GM23338 (cell line): ENCODE measurements at regions not wholly inside any gene's neighbourhood (a gene's known extent, or its start where the extent isn't known, plus 50 kb on each side); places are given as distances from the start of the nearest gene placed in this dataset.
A peak's percentile ranks its signal among the peaks of the same experiment; 100 is the strongest.

Experiments used
- ATAC-seq: fragments of 200-7000 bp; cut with Tn5 transposase; 3 replicates; pipeline ENCODE4 v1.9.1; 2020
- DNase-seq: peaks from one replicate; pipeline ENCODE4 v3.0.0-alpha.2; 2015; ENCODE audit warnings: low spot score
- H2AFZ ChIP-seq: fragments of 200-600 bp; sonication (generic); 2 replicates; pipeline ENCODE4 v1.8.0; 2016; ENCODE audit warnings: antibody characterized with exemption, mild to moderate bottlenecking, moderate library complexity
- H3F3A ChIP-seq: fragments of 200-600 bp; sonication (generic); replicated peaks from 2 replicates; pipeline ENCODE4 v1.8.0; 2017; ENCODE audit warnings: antibody characterized with exemption, mixed run types, low read depth
- H3K27ac ChIP-seq: fragments of 200-600 bp; sonication (generic); 2 replicates; pipeline ENCODE4 v1.6.1; 2016; ENCODE audit warnings: low read depth
- H3K27me3 ChIP-seq: fragments of 200-600 bp; sonication (generic); 2 replicates; pipeline ENCODE4 v1.8.0; 2016; ENCODE audit warnings: mild to moderate bottlenecking, mixed run types, moderate library complexity; ENCODE audit not compliant: insufficient read depth
- H3K36me3 ChIP-seq: fragments of 200-600 bp; sonication (generic); 2 replicates; pipeline ENCODE4 v1.8.0; 2016; ENCODE audit warnings: mild to moderate bottlenecking; ENCODE audit not compliant: insufficient read depth
- H3K4me1 ChIP-seq: fragments of 200-600 bp; sonication (generic); 2 replicates; pipeline ENCODE4 v1.8.0; 2016; ENCODE audit warnings: mild to moderate bottlenecking, moderate library complexity; ENCODE audit not compliant: insufficient read depth
- H3K4me2 ChIP-seq: fragments of 200-600 bp; sonication (generic); 2 replicates; pipeline ENCODE4 v1.7.1; 2017; ENCODE audit warnings: mixed run types
- H3K4me3 ChIP-seq: fragments of 200-600 bp; sonication (generic); 2 replicates; pipeline ENCODE4 v1.6.1; 2016; ENCODE audit warnings: mixed run types
- H3K79me2 ChIP-seq: fragments of 200-600 bp; sonication (generic); replicated peaks from 2 replicates; pipeline ENCODE4 v1.8.0; 2017; ENCODE audit warnings: mild to moderate bottlenecking; ENCODE audit not compliant: insufficient read depth
- H3K9me2 ChIP-seq: fragments of 200-600 bp; sonication (generic); 2 replicates; pipeline ENCODE4 v1.8.0; 2017; ENCODE audit not compliant: insufficient read depth
- H4K20me1 ChIP-seq: fragments of 200-600 bp; sonication (generic); replicated peaks from 2 replicates; pipeline ENCODE4 v1.8.0; 2017; ENCODE audit warnings: mild to moderate bottlenecking; ENCODE audit not compliant: insufficient read depth
- H3K27ac Mint-ChIP-seq: 2 replicates; pipeline ENCODE4 v1.8.0; 2020; ENCODE audit warnings: inconsistent platforms, mild to moderate bottlenecking, moderate library complexity, mixed read lengths
- H3K27me3 Mint-ChIP-seq: 3 replicates; pipeline ENCODE4 v1.8.0; 2022; ENCODE audit warnings: low read depth, mild to moderate bottlenecking, moderate library complexity, mixed read lengths, inconsistent platforms; ENCODE audit not compliant: insufficient read depth, poor library complexity
- H3K36me3 Mint-ChIP-seq: 3 replicates; pipeline ENCODE4 v1.8.0; 2021; ENCODE audit warnings: low read depth, mild to moderate bottlenecking, inconsistent platforms, moderate library complexity, mixed read lengths
- H3K4me1 Mint-ChIP-seq: 3 replicates; pipeline ENCODE4 v1.8.0; 2020; ENCODE audit warnings: mild to moderate bottlenecking, inconsistent platforms, mixed read lengths
- H3K4me3 Mint-ChIP-seq: 3 replicates; pipeline ENCODE4 v1.8.0; 2021; ENCODE audit warnings: moderate library complexity, mild to moderate bottlenecking, inconsistent platforms, mixed read lengths
- H3K9me3 Mint-ChIP-seq: 3 replicates; pipeline ENCODE4 v1.8.0; 2020; ENCODE audit warnings: moderate library complexity, mild to moderate bottlenecking, inconsistent platforms, mixed read lengths
- JUNB ChIP-seq: IDR thresholded peaks from one replicate; pipeline ENCODE4 v1.6.1; 2016; ENCODE audit warnings: antibody characterized with exemption; ENCODE audit not compliant: unreplicated experiment
- POLR2AphosphoS5 ChIP-seq: IDR thresholded peaks from 2 replicates; pipeline ENCODE4 v1.6.1; 2016; ENCODE audit warnings: antibody characterized with exemption, low read depth
- TF ChIP-seq, protein P1 (sequence below): fragments of 250-450 bp; sonication (Bioruptor Pico); IDR thresholded peaks from 2 replicates; pipeline ENCODE4 v1.5.0; 2020; ENCODE audit warnings: mild to moderate bottlenecking, moderate library complexity
- TF ChIP-seq, protein P2 (sequence below), 2 experiments: fragments of 200-600 bp in 1 of 2; sonication (generic) in 1 of 2; conservative IDR thresholded peaks; 2 replicates each; pipeline versions ENCODE4 v1.5.1 to v1.6.1; 2016 to 2017; ENCODE audit warnings: antibody characterized with exemption in 2 of 2, low read depth in 2 of 2, mild to moderate bottlenecking in 2 of 2, moderate library complexity in 1 of 2

DNA sequence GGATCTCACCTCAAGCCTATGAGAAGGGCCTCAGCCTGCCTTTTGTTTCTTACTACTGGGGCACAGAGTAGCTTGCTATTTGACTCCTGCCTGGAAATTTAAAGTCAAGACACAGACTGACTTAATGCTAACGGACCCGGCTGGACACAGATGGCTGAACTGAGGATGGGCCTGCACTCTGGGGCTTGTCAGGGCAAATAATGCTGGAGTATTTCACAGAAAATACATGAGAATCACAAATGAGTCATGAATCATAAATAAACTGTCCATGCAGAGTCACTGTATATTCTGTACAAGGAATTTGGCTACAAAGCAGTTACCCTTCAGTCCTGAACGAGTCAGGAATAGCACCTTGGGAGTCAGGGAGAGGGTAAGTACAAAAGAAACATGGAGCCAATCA lies 683.2 kb upstream of the FOXG1 start (continued):
- TF ChIP-seq, protein P1, sequence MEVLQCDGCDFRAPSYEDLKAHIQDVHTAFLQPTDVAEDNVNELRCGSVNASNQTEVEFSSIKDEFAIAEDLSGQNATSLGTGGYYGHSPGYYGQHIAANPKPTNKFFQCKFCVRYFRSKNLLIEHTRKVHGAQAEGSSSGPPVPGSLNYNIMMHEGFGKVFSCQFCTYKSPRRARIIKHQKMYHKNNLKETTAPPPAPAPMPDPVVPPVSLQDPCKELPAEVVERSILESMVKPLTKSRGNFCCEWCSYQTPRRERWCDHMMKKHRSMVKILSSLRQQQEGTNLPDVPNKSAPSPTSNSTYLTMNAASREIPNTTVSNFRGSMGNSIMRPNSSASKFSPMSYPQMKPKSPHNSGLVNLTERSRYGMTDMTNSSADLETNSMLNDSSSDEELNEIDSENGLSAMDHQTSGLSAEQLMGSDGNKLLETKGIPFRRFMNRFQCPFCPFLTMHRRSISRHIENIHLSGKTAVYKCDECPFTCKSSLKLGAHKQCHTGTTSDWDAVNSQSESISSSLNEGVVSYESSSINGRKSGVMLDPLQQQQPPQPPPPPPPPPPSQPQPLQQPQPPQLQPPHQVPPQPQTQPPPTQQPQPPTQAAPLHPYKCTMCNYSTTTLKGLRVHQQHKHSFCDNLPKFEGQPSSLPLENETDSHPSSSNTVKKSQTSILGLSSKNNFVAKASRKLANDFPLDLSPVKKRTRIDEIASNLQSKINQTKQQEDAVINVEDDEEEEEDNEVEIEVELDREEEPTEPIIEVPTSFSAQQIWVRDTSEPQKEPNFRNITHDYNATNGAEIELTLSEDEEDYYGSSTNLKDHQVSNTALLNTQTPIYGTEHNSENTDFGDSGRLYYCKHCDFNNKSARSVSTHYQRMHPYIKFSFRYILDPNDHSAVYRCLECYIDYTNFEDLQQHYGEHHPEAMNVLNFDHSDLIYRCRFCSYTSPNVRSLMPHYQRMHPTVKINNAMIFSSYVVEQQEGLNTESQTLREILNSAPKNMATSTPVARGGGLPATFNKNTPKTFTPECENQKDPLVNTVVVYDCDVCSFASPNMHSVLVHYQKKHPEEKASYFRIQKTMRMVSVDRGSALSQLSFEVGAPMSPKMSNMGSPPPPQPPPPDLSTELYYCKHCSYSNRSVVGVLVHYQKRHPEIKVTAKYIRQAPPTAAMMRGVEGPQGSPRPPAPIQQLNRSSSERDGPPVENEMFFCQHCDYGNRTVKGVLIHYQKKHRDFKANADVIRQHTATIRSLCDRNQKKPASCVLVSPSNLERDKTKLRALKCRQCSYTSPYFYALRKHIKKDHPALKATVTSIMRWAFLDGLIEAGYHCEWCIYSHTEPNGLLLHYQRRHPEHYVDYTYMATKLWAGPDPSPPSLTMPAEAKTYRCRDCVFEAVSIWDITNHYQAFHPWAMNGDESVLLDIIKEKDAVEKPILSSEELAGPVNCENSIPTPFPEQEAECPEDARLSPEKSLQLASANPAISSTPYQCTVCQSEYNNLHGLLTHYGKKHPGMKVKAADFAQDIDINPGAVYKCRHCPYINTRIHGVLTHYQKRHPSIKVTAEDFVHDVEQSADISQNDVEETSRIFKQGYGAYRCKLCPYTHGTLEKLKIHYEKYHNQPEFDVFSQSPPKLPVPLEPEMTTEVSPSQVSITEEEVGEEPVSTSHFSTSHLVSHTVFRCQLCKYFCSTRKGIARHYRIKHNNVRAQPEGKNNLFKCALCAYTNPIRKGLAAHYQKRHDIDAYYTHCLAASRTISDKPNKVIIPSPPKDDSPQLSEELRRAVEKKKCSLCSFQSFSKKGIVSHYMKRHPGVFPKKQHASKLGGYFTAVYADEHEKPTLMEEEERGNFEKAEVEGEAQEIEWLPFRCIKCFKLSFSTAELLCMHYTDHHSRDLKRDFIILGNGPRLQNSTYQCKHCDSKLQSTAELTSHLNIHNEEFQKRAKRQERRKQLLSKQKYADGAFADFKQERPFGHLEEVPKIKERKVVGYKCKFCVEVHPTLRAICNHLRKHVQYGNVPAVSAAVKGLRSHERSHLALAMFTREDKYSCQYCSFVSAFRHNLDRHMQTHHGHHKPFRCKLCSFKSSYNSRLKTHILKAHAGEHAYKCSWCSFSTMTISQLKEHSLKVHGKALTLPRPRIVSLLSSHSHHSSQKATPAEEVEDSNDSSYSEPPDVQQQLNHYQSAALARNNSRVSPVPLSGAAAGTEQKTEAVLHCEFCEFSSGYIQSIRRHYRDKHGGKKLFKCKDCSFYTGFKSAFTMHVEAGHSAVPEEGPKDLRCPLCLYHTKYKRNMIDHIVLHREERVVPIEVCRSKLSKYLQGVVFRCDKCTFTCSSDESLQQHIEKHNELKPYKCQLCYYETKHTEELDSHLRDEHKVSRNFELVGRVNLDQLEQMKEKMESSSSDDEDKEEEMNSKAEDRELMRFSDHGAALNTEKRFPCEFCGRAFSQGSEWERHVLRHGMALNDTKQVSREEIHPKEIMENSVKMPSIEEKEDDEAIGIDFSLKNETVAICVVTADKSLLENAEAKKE (CRISPR knock-in tag), result no peak
- TF ChIP-seq POLR2AphosphoS5, result no peak
- TF ChIP-seq JUNB, result no peak

DNA sequence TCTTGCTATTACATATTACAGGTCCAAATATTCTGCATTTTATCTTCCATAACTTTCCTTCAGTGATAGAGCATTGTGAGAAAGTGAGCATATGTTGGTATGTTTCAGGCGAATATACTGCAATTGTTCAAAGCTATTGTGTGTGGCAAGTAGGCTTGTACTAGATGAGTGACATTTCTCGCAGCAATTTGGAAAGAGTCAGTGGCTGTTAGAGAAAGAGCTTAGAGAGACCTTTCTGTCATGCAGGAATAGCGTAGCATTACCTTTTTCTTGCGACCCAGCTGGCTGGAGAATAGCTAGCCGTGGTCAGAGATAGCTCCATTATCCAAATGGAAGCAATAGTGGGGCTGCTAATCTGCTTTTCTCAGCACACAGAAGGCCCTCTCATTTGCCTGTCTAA lies 678.5 kb upstream of the FOXG1 start:
- no peaks in the 10 kb centered on the region for H3K36me3 Mint-ChIP-seq
- Histone ChIP-seq H2AFZ (no peak overlapping the region), H3F3A (no peaks in the 10 kb centered on the region), H3K79me2 (no peaks in the 10 kb centered on the region), H3K4me3 (no peak overlapping the region), H3K9me2 (no peaks in the 10 kb centered on the region), H3K4me2 (no peak overlapping the region), H3K27ac (no peak overlapping the region), H3K36me3 (no peaks in the 10 kb centered on the region), H3K4me1 (peaks cover 16% of the 10 kb centered on the region), H4K20me1 (no peaks in the 10 kb centered on the region), H3K27me3 (no peaks in the 10 kb centered on the region)
- ATAC-seq (peak; percentile 34; the same call in 1 of the 3 replicates), DNase-seq (no peak)
- H3K27ac Mint-ChIP-seq, result no peak overlapping the region
- peaks cover 32% of the 10 kb centered on the region for H3K4me1 Mint-ChIP-seq
- no peak overlapping the region for H3K4me3 Mint-ChIP-seq
- no peaks in the 10 kb centered on the region for H3K9me3 Mint-ChIP-seq
- H3K27me3 Mint-ChIP-seq, result no peaks in the 10 kb centered on the region
- TF ChIP-seq, protein P2, sequence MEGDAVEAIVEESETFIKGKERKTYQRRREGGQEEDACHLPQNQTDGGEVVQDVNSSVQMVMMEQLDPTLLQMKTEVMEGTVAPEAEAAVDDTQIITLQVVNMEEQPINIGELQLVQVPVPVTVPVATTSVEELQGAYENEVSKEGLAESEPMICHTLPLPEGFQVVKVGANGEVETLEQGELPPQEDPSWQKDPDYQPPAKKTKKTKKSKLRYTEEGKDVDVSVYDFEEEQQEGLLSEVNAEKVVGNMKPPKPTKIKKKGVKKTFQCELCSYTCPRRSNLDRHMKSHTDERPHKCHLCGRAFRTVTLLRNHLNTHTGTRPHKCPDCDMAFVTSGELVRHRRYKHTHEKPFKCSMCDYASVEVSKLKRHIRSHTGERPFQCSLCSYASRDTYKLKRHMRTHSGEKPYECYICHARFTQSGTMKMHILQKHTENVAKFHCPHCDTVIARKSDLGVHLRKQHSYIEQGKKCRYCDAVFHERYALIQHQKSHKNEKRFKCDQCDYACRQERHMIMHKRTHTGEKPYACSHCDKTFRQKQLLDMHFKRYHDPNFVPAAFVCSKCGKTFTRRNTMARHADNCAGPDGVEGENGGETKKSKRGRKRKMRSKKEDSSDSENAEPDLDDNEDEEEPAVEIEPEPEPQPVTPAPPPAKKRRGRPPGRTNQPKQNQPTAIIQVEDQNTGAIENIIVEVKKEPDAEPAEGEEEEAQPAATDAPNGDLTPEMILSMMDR (conservative IDR thresholded peaks at IDR 0.05; ENCODE audit: low read depth in 2 of 2), result no peak
